Panc1 (cell line): ENCODE measurements at regions not wholly inside any gene's neighbourhood (a gene's known extent, or its start where the extent isn't known, plus 50 kb on each side); places are given as distances from the start of the nearest gene placed in this dataset.

ENCODE experiments used
- TCF7L2 ChIP-seq: IDR thresholded peaks from 2 replicates; pipeline ENCODE4 v1.6.1; 2011; ENCODE audit warnings: mild to moderate bottlenecking, low read depth, low read length, inconsistent platforms
- TF ChIP-seq, protein P1 (sequence below): fragments of 450-650 bp; IDR thresholded peaks from 2 replicates; pipeline ENCODE4 v1.5.1; 2017; ENCODE audit warnings: mild to moderate bottlenecking

DNA sequence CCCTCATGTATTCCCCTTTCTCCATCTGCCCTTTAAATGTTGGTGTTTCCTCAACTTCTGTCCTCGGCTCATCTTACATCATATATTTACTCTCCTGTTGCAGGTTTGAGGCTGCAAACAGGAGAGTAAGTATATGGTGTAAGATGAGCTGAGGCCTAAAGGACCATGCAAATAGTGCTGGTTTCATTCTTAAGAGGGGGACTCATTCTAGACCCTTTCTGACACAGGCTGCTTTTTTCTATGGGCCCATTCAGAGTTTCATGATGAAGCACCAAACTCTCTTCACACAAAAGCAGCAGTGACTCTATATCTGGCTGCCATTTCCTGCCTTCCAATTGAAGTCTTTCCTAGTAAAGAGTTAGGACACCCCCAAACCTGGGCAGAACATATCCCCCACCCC, 218.5 kb downstream of the PHLDA1 start:
- TF ChIP-seq TCF7L2, result no peak
- TF ChIP-seq, protein P1, sequence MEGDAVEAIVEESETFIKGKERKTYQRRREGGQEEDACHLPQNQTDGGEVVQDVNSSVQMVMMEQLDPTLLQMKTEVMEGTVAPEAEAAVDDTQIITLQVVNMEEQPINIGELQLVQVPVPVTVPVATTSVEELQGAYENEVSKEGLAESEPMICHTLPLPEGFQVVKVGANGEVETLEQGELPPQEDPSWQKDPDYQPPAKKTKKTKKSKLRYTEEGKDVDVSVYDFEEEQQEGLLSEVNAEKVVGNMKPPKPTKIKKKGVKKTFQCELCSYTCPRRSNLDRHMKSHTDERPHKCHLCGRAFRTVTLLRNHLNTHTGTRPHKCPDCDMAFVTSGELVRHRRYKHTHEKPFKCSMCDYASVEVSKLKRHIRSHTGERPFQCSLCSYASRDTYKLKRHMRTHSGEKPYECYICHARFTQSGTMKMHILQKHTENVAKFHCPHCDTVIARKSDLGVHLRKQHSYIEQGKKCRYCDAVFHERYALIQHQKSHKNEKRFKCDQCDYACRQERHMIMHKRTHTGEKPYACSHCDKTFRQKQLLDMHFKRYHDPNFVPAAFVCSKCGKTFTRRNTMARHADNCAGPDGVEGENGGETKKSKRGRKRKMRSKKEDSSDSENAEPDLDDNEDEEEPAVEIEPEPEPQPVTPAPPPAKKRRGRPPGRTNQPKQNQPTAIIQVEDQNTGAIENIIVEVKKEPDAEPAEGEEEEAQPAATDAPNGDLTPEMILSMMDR, result no peak
